T47D (cell line): ENCODE measurements at regions not wholly inside any gene's neighbourhood (a gene's known extent, or its start where the extent isn't known, plus 50 kb on each side); places are given as distances from the start of the nearest gene placed in this dataset.
A peak's percentile ranks its signal among the peaks of the same experiment; 100 is the strongest.
"Not testable (repeated sequence)": the region's sequence is repeated elsewhere in the genome, so short reads cannot be mapped to it uniquely, and the experiment has no call there.

ENCODE experiments used
- DNase-seq, 2 experiments: peaks; one replicate each; pipeline versions ENCODE4 v3.0.0 to v3.0.0-alpha.2; 2011 to 2012; ENCODE audit warnings: low read depth in 1 of 2, low spot score in 1 of 2
- JUND ChIP-seq: IDR thresholded peaks from 2 replicates; pipeline ENCODE4 v1.6.1; 2012; ENCODE audit warnings: low read depth
- in situ Hi-C: cut with HindIII; loops from 2 replicates; pipeline ENCODE4 v1.10.0; 2016; ENCODE audit warnings: low sequenced_read_pairs, low pct_unique_long_range_greater_than_20kb

DNA sequence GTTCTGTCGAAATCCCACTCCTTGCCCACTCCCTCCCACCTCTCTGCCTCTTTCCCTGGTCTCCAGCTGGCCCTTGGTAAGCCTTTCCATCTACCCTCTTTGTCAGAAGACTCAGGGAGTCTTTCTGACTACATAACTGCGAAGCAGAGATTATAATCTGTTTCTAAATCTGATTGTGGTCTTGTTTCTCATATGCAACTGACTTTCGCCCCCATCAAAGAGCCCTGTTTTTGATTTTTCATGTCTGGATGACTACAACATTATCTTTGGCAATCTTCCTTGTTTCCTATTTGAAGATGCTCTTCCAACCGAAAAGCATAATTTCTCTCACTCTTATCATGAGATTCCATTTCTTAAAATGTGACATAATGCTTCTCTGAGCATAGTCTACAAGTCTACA is 218.2 kb upstream of the ADAMTSL1 start:
- no peak for DNase-seq
- TF ChIP-seq JUND, result no peak
- in situ Hi-C loops, result no loop called here

DNA sequence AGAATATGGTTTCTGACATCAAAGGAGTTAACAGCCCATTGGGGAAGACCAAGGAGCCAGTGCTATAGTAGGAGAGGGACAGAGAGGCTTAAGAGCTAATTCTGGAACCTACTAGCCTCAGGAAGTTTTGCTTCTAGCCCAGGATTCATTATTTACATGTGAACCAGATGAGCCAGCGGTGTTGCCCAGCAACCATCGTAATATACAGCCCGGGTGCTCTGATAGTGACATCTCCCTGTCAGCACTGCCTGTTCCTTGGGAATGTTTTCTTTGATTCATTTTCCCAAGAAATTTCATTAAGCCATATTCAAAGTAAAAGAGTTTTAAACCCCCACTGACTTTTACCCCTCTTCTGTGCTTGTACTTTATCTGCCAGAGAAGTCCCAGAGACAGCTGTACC is 217.4 kb upstream of the ADAMTSL1 start:
- DNase-seq, result no peak

DNA sequence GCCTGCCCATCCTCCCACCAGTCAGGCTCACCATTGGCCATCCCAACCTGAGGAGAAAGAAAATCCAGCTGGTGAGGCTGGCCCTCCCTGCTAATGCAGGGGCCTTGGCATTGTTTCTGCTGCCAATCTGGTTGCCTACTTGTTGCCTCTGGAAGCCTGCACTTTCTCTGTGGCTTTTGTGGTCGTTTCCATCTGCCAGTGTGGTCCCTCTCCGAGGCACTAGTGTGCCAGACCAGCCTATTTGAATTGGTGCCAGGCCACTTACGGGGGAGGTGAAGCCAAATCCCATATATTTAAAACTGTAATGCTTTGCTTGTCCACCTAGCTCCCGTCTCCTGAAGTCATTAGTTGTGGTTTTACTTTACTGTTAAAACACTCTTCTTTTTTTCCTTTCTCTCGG is 213.4 kb upstream of the ADAMTSL1 start:
- no peak for DNase-seq
- in situ Hi-C loops, result no loop called here
- no peak for TF ChIP-seq JUND

More for the DNA sequence above, 217.4 kb upstream of the ADAMTSL1 start:
- in situ Hi-C loops, result no loop called here
- no peak for TF ChIP-seq JUND

DNA sequence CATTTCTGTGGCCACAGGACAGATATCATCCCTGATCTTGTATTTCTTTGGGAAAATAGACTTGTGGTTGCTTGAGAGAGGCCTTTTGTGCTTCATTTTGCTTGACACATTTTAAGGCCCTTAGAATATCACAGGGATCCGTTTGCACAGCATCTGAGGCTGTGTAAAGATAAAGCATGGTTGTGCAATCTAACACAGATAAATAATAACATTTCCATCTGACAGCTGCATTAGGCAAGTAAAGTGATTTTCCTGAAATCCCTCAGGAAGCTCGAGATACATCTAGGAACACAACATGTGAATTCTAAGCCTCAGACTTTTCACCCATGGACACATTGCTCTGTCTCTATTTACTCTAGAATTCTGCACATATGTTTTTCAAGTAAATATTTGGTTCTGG is 212.8 kb upstream of the ADAMTSL1 start:
- no peak for DNase-seq
- in situ Hi-C loops, result no loop called here

DNA sequence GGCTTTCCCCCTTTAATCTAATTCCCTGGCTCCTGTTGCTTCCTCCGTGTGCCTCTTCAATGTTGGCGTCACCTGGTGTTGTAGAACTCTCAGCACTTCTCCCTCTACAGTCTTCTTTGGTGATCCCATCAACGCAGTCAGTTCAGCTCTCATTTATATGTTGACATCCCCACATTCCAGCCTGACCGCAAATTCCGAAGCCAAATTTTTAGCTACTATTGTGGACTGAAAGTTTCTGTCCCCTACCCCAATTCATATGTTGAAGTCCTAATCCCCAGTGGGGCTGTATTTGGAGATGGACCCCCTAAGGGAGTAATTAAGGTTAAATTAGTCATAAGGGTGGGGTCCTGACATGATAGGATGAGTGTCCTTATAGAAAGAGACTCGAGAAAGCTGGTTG is 210.6 kb upstream of the ADAMTSL1 start:
- in situ Hi-C loops, result no loop called here
- no peak for TF ChIP-seq JUND
- peak in 1 of 2 experiments; percentile 3 for DNase-seq

More for the DNA sequence above, 212.8 kb upstream of the ADAMTSL1 start:
- TF ChIP-seq JUND, result no peak

DNA sequence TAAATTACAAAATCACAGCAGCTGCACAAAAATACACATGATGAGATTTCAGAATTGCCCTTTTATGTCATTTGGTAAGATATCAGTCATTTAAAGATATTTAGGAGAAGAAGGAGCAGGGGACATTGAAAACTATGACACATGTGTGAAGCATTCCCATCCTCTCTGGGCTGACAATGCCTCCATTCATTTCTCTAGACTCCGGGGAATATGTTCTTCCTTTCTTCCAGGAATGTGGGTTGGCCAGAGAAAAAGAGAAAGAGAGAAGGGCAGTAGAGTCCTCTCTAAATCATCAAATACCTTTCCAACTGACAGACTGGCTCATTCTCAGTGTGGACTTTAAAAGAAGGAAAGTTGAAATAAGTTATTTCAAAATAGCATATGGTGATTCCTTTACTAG is 205.6 kb upstream of the ADAMTSL1 start:
- in situ Hi-C loops, result no loop called here
- TF ChIP-seq JUND, result no peak
- DNase-seq, result no peak

DNA sequence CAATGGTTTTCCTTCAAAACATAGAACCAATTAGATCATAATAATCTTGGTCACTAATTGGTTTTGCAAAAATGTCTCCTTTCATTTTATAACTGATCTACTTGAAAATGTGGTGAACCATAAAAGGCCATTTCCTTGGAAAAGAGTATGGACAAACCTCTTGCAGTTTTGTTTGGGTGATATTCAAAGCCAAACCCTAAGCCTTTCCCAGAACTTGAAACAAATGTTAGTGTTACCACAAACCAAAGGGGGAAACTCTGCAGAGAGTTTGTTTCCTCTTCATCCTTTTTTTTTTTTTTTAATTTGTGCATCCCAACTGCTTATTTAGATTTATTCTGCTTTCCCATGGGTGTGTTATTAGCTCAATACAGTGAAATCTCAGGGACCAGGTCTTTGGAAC is 204.4 kb upstream of the ADAMTSL1 start:
- in situ Hi-C loops, result no loop called here
- no peak for DNase-seq
- TF ChIP-seq JUND, result no peak

DNA sequence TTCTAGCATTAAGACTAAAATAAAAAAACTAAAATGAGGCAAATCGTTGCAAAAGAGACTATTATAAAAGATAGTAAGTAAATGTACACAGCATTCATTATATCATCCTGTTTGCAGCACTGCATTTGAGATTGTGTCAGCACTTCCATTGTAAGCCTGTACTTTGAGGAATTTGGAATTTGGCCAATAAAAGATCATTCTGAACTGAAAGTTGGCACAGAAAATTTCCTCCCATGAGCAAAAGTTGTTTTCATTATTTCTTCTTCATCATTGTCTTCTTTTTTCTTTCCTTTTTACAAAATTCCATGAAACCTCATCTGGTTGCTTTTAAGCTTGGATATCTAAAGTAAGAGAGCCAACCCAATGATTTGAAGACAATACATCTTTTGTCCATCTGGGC is 199.3 kb upstream of the ADAMTSL1 start:
- in situ Hi-C loops, result no loop called here
- no peak for TF ChIP-seq JUND
- DNase-seq, result no peak

DNA sequence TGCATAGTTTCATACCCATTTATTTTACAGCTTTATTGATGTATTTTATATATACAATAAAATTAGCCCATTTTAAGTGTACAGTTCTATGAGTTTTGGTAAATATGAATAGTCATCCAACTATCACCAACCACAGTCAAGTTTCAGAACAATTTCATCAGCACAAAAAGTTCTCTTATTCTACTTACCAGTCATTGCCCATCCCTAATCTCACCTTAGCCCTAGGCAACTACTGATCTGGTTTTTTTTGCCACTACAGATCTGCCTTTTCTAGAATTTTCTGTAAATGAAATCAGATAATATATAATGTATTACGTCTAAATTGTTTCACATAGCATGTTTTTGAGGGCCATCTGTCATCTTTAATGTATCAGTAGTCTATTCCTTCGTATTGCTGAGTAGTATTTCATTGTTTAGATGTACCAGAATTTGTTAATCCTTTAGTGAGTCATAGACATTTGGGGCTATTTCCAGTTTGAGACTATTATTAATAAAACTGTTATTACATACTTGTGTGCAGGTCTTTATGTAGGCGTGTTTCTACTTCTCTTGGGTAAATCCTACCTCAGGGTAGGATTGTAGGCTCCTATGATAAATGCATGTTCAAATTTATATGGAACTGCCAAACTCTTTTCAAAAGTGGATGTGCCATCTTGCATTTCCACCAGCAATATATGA is 198.5 kb upstream of the ADAMTSL1 start:
- in situ Hi-C loops, result no loop called here
- TF ChIP-seq JUND, result no peak
- DNase-seq, result no peak

DNA sequence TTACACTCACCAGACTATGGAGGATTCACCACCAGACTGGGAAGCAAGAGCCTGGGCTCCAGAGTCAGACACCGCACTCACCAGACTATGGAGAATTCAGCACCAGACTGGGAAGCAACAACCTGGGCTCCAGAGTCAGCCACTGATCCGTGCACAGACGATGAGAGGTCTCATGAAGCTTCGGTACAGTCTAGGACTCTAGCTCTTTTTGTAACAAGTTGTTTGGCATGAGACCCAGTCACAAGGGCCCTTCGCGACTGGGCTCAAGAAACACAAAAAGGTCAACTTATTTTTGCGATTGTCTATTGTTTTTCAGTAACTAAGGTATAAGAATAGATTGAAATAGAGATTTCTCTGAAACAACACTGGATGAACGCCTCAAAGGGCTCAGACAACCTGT is 192.7 kb upstream of the ADAMTSL1 start:
- in situ Hi-C loops, result no loop called here
- DNase-seq, result no peak
- no peak for TF ChIP-seq JUND

DNA sequence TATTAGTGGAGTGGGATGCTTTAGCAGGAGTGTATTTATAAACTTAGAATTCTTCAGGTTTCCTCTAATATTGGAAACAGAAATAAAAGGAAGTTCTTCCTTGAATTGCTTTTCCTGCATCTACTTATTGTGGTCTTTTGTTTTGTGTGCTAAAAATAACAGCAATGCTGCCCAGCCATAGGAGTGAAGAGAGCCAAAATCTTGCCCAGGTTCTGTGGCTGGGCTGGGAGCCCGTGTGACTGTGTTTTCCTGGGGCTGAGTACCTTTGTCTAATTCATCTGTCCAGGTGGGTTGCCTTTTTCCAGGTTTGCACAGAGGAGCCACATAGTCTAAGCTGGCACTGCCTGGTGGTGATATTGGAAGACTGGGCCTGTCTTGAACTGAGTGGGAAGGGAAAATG is 179.7 kb upstream of the ADAMTSL1 start:
- no peak for TF ChIP-seq JUND
- DNase-seq, result no peak
- in situ Hi-C loops, result no loop called here

DNA sequence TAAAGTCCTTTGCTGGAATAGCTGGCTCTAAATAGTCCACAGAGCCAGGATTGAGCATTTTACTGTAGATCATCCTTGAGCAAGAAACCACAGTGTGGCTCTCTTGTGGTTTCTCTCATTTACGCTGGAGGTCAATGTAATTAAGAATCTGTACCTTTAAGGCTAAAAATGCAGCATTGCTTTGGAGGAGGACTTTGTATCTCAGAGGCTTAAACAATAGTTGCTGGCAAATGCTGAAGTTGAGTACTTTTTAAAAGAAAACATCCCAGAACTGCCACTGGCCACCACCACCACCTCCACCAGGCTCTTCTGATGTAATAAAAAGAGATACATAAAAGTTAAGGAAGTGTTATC is 177.3 kb upstream of the ADAMTSL1 start:
- no peak for DNase-seq
- in situ Hi-C loops, result no loop called here
- TF ChIP-seq JUND, result no peak

DNA sequence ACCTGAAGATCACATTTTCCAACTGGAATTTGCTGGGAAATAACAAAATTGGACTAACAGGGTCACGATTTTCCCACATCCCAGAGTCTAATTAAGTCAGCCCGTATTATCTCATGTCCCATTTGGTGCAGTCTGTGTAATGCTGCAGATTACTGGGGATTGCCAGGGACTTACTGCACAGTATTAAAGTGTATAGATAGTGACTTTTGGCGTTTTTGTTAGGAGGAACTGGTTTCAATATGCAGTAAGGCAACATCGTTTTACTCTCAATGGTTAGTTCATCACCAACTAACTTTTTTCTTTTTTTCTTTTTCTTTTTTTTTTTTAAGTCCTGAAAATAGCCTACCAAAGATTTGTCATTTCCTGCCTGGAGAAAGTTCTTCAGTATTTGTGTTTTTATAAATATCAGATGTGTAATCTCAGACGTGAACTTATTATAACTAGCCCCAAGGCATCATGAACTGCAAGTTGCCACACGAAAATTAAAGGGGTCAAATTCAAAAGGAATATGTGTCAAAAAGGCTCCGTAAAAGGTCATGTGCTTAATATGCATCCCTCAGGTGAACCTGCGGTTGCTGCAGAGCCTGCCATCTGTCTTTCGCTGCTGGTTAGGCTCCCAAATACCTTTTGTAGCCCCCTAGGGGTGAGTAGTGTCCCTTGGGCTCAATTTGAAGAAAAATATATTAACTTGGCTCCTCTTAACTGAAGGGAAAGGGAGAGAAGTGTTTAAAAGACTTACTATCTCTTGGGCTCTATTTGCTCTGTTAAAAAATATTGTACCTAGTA is 176.7 kb upstream of the ADAMTSL1 start:
- TF ChIP-seq JUND, result no peak
- DNase-seq, result no peak
- in situ Hi-C loops, result no loop called here

DNA sequence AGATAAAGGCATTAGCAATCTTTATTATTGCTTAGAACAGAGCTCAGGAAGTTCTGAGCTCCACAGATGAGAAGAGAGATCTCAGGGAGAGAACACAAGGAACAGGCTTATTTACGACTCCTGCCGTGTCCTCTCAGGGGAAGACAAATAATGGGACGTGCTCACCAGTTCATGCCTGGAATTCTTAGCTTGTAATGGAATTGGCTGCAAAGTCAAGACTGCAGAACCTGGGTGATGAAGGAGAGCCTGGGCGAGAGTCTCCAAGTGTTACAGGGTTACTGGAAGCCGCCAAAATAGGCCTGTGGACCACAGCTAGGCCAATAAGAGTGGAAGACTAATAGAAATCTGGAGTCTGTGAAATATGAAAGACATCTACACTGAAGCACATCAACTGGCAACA is 174.5 kb upstream of the ADAMTSL1 start:
- in situ Hi-C loops, result no loop called here
- peak in 1 of 2 experiments; percentile 2 for DNase-seq
- no peak for TF ChIP-seq JUND

DNA sequence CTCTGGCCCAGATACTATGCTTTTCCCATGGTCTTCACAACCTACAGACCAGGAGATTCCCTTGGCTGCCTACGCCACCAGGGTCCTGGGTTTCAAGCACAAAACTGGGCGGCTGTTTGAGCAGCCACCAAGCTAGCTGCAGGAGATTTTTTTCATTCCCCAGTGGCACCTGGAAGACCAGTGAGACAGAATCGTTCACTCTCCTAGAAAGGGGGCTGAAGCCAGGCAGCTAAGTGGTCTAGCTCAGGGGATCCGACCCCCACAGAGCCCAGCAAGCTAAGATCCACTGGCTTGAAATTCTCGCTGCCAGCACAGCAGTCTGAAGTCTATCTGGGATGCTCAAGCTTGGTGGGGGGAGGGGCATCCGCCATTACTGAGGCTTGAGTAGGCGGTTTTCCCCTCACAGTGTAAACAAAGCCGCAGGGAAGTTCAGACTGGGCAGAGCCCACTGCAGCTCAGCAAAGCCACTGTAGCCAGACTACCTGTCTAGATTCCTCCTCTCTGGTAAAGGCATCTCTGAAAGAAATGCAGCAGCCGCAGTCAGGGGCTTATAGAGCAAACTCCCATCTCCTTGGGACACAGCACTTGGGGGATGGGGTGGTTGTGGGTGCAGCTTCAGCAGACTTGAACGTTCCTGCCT is 168.7 kb upstream of the ADAMTSL1 start:
- in situ Hi-C loops, result not testable (repeated sequence)

More for the DNA sequence above, 168.7 kb upstream of the ADAMTSL1 start:
- DNase-seq, result not testable (repeated sequence)
